Hematopoietic multipotent progenitor cell treated with erythropoietin and hydrocortisone succinate and interleukin-3 and kit ligand, for 17 days (in vitro differentiated cells): ENCODE measurements at regions not wholly inside any gene's neighbourhood (a gene's known extent, or its start where the extent isn't known, plus 50 kb on each side); places are given as distances from the start of the nearest gene placed in this dataset.
A peak's percentile ranks its signal among the peaks of the same experiment; 100 is the strongest.
"Not testable (repeated sequence)": the region's sequence is repeated elsewhere in the genome, so short reads cannot be mapped to it uniquely, and the experiment has no call there.

ENCODE experiments used
- DNase-seq: peaks from one replicate; pipeline ENCODE4 v3.0.0-alpha.2; 2015; ENCODE audit warnings: low spot score

GRCh38 chr1:70490153-70490552 is 79.1 kb downstream of the CTH start:
- no peak for DNase-seq

GRCh38 chr1:70495370-70495769 is 84.3 kb downstream of the CTH start:
- no peak for DNase-seq

- no peak for DNase-seq
Measured at GRCh38 chr1:70496181-70496580, 85.1 kb downstream of the CTH start.

- no peak for DNase-seq
Measured at GRCh38 chr1:70497152-70497551, 86.1 kb downstream of the CTH start.

GRCh38 chr1:70498666-70499065 is 87.6 kb downstream of the CTH start:
- no peak for DNase-seq

- no peak for DNase-seq
Measured at GRCh38 chr1:70499695-70500094, 88.6 kb downstream of the CTH start.

GRCh38 chr1:70503358-70503757 is 92.3 kb downstream of the CTH start:
- no peak for DNase-seq

- no peak for DNase-seq
Measured at GRCh38 chr1:70504176-70504820, 93.2 kb downstream of the CTH start.

- DNase-seq = no peak
Measured at GRCh38 chr1:70504821-70505193, 93.7 kb downstream of the CTH start.

- DNase-seq = not testable (repeated sequence)
Measured at GRCh38 chr1:70507991-70508390, 96.9 kb downstream of the CTH start.

- peak; percentile 71 for DNase-seq
Measured at GRCh38 chr1:70509996-70510876, 99.2 kb downstream of the CTH start.

- DNase-seq = no peak
Measured at GRCh38 chr1:70517444-70517843, 106.4 kb downstream of the CTH start.

- no peak for DNase-seq
Measured at GRCh38 chr1:70518106-70518505, 107.0 kb downstream of the CTH start.

- DNase-seq = no peak
Measured at GRCh38 chr1:70528590-70529333, 117.7 kb downstream of the CTH start.

- no peak for DNase-seq
Measured at GRCh38 chr1:70536708-70537366, 125.8 kb downstream of the CTH start.

GRCh38 chr1:70537788-70538187 is 126.7 kb downstream of the CTH start:
- DNase-seq = no peak

GRCh38 chr1:70542030-70542429 is 131.0 kb downstream of the CTH start:
- no peak for DNase-seq

GRCh38 chr1:70542856-70543255 is 131.8 kb downstream of the CTH start:
- no peak for DNase-seq

- no peak for DNase-seq
Measured at GRCh38 chr1:70546726-70547125, 135.7 kb downstream of the CTH start.

- no peak for DNase-seq
Measured at GRCh38 chr1:70552662-70553566, 141.8 kb downstream of the CTH start.

GRCh38 chr1:70553567-70553956 is 142.5 kb downstream of the CTH start:
- no peak for DNase-seq
